NCI-H1694 treated with DMSO at 0.1 percent for 48 hours (cell line): ENCODE measurements at regions not wholly inside any gene's neighbourhood (a gene's known extent, or its start where the extent isn't known, plus 50 kb on each side); places are given as distances from the start of the nearest gene placed in this dataset.
"Not testable (repeated sequence)": the region's sequence is repeated elsewhere in the genome, so short reads cannot be mapped to it uniquely, and the experiment has no call there.

Experiments
- DNase-seq: peaks from one replicate; lab custom pipeline; 2025; lab: John Stamatoyannopoulos, UW

DNA sequence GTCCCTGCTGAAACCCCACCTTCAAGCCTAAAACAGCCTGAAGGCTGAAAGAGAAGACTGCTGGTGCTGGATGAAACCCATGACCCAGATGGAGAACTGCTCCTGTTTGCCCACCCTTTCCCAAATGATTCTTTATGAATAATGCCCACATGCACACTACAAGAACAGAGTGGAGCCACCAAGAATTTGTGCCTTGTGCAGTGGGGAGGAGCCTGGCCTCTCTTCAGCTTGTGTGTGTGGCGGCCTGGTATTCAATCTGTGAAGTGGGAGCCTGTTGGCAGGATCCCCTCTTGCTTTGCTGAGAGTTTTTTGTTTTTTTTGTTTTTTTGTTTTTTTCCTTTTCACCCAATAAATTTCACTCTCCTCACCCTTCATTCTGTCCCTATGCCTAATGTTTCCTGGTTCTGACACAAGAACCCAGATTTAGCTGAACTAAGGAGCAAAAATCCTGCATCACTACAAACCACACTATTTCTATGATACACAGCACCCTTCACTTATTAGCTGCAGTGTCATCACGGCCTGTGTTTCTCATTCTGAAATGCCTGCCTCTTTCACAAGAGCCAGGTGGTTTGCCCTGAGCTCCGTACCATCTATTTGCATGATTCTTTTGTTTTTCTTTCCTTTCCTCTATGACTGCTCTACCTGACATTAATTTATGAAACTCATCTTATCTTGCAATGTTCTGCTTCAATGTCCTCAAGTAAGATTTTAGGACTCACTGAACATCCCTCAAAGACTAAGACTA, 585.5 kb upstream of the ATXN7L3B start:
- no peak for DNase-seq

DNA sequence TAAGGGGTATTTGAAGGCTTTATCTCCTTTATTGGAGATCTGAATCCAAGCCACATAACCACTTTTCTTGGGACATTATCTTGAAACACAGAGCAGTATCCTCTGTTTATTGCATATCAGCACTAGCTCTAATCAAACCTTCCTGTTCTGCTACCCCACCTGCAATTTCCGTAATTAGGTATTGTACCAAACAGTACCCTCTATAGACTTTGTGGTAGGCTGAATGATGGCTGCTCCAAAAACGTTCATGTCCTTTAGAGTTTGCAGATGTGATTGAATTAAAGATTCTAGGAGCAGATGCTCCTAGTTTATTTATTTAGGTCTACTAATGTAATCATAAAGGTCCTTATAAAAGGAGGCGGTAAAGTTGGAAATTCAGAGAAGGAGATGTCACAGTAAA, 573.0 kb upstream of the ATXN7L3B start:
- DNase-seq, result no peak

DNA sequence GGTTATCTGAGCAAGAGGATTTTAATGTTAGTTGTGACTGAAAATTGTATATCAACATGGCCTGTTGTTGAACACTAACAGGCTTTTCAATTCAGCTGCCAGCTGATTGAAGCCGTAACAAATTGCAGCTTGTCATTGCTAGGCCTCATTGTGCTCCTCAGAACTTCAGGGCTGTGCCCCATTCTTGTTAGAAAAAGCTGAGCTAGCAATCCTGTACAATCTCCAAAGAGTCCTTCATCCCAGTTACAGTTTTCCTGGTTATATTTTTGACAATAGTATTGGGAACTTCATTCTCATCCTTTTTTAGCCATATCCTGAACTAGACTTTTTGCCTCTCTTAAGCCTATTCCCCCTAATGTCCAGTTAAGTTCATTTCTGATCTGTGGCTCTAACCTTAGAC, 564.1 kb upstream of the ATXN7L3B start:
- DNase-seq, result no peak

DNA sequence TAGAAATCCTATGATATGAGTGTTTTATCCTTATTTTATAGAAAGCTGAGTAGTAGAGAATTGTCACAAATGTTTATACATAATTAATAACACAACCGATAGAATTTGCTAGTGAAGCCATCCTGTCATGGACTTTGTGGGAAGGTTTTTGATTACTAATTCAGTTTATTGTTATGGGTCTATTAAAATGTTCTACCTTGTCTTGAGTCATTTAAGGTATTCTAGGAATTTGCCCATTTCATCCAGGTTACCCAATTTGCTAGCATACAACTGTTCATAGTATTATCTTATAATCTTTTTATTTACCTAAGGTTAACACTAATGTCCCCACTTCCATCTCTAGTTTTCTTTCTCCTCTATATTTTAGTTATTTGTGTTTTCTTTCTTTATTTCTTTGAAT, 553.1 kb upstream of the ATXN7L3B start:
- DNase-seq, result no peak

DNA sequence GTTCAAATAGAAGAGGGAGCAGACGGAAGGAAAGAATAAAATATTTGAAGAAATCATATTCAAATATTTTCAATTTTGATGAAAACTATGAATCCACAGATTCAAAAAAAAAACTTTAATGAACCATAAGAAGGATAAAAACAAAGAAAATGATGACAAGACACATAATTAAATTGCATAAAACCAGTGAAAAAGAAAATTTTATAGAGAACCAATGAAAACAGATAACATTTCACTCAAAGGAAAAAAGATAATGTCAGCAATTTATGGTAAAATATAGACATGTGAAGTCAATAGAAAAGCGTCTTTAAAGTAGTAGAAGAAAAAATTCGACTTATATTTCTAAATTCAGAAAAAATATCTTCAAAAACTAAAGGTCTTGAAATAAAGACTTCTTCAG, 546.5 kb upstream of the ATXN7L3B start:
- no peak for DNase-seq

DNA sequence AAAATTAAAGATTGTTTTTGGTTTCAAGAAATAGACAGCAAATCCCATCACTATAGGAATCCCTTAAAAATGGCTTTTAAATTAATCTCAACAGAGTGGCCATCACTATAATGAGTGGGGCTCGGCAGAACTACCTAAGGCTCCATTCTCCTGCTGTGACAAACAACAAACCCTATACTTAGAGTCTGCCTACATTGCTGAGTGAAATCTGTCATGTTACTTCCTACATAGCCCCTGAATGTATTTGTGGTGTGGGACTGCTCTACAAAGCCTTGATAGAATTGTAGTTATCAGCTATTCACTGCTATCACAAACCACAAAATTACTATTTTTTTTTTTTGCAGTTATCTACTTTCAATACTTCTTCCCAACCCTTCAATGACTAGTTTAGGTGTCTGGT, 538.7 kb upstream of the ATXN7L3B start:
- DNase-seq, result no peak

DNA sequence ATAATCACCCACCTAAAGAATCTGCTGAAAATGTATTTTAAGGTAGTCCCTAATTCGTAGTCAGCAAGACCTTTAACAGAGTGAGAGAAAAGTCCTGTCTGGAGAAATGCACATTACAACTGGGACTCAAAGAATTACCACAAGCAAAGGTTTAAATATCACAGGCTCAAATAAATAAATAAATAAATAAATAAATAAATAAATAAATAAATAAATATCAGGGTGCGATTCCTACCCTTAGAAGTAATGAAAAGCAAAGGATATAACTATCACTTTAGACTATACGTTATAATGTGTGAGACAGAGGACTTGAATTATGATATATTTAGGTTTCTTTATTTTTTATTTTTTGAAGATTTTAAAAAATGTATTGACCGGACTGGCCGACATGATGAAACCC, 522.5 kb upstream of the ATXN7L3B start:
- DNase-seq, result no peak

DNA sequence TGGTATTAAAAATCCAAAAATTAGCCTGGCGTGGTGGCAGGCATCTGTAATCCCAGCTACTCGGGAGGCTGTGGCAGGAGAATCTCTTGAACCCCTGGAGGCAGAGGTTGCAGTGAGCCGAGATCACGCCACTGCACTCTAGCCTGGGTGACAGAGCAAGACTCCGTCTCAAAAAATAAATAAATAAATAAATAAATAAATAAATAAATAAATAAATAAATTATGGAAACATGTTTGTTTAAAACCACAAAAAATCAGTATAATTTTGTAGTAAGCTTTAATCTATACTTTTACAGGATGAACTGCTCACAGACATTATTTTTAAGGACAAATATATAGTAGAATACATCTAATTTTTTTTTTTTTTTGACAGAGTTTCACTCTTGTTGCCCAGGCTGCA, 521.3 kb upstream of the ATXN7L3B start:
- not testable (repeated sequence) for DNase-seq

DNA sequence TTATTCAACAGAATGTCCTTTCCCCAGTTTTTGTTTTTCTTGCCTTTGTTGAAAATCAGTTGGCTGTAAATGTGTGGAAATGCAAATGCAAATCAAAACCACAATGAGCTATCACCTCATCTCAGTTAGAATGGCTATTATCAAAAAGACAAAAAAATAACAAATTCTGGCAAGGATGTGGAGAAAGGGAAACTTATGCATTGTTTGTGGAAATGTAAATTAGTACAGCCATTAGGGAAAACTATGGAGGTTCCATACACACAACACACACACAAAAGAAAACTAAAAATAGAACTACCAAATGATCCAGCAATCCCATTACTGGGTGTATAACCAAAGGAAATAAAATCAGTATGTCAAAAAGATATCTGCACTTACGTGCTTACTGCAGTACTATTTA, 518.8 kb upstream of the ATXN7L3B start:
- no peak for DNase-seq

DNA sequence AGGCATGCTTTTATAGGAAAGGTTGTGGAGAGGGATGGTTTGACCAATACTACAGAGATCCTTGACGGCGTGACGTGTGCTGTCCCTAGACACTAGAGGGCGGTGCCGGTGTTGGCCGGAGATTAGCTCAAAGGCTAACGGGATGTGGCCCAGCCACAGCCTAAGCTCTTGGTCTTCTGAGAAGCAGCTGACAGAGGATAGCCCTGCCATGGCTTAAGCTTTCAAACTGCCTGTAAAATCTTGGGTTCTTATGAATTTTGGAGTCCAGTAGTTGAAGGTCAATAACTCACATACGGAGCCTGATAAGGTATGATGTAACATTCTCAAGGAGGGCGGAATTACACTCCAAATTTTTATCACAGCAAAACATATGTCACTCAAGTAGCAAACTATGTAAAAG, 515.7 kb upstream of the ATXN7L3B start:
- DNase-seq, result peak; percentile 1

DNA sequence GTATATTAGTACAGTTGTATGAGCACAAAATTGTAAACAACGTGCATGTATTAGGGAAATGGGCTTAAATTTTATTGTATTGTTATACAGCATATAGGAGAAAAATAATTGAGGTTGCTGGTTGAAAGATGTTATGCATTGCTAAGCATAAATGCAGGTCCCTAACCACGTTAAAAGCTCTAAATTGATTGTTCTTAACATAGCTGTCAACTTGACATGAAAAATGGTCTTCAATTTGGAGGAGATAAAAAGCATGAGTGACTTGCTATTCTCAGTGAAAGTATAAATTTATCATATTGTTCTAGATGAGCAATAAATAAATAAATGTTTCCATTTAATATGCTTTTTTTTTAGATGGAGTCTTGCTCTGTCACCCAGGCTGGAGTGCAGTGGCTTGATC, 506.6 kb upstream of the ATXN7L3B start:
- DNase-seq, result no peak

DNA sequence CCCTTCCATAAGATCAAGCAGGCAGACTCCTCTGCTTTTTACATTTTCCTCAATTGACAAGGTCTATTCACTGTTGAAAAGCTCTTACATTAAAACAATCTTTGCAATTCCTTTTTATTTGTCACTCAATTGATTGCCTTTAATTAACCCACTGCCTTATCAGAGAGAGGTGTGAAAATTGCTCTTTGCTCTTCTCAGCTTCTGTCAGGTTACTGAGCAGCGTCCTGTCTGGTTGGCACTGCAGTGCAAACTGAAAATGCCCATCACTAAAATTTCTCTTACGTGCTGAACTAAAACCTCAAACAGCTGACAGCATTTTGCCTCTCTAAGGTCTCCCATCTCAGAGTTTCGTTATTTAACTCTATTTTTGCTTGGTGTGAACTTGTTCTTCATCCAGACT, 504.1 kb upstream of the ATXN7L3B start:
- no peak for DNase-seq

DNA sequence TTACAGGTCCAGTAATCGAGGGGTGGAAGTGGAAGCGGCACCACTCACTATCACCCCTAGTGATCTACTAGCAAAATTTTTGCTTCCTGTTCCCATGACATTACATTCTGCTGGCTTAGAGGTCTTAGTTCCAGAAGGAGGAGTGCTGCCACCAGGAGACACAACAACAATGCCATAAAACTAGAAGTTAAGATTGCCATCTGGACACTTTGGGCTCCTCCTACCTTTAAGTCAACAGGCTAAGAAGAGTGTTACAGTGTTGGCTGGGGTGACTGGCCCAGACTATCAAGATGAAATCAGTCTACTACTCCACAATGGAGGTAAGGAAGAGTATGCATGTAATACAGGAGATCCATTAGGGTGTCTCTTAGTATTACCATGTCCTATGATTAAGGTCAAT, 498.5 kb upstream of the ATXN7L3B start:
- DNase-seq, result not testable (repeated sequence)

DNA sequence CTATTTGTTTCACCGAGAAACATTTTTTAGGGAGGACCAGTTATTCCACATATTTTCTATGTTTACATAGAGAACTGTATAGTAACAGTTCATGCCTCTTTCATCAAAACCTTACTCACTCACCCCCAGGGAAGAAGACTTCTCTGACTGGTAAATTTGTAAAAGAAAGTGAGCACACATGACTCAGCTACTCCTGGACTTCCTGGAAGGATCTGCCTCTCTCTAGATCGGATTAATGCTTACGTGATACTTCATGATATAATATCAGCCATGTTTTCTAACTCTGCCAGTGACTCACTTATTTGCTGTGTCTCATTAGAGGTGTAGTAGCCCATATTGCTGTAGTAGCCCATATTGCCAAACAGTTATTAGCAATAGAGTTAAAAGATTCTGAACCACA, 494.3 kb upstream of the ATXN7L3B start:
- no peak for DNase-seq

DNA sequence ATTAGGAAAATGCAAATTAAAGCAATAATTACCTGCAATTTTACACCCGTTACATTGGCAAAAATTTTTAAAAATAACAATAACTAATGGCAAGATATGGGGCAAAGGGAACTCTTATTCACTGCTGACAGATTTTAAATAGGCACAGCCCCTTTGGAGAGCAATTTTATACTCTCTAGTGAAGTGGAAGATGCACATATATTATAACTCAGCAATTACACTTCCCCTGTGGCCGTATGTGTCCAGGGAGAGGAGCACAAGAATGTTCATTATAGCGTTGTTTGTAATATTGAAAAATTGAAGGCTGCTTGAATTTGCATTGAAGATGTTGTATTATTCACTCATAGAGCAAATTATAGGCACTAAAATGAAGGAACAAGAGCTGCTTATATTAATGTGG, 488.3 kb upstream of the ATXN7L3B start:
- DNase-seq, result no peak

DNA sequence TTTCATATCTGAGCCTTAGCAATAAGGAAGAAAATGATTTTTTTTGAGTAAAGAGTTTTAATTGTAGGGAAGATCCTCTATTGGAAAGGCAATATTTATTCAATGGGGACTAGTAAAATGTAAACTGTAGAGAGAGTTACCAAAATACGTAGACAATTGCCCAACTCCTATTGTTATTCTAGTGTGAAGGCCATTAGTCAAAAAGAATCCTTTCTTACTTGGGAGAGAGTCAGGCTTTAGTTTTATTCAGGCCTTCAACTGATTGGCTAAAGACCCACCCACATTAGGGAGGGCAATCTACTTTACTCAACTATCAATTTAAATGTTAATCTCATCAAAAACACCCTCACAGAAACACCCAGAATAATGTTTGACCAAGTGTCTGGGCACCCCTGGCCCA, 485.8 kb upstream of the ATXN7L3B start:
- no peak for DNase-seq

DNA sequence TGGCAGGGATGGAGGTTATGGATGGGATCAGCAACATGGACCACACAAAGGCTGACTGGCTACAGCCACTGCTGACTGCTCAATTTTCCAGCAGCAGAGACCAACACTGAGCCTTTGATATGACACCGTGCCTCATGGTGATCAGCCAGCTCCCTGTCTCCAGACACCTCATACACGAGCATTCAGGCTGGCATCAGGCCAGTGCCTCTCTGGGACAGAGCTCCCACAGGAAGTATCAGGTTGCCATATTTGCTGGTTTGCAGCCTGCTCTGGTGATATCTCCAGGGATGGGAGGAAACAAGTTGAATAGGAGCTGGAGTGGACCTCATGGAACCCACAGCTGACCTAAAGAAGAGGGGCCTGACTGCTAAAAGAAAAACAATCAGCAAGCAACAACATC, 471.2 kb upstream of the ATXN7L3B start:
- no peak for DNase-seq

DNA sequence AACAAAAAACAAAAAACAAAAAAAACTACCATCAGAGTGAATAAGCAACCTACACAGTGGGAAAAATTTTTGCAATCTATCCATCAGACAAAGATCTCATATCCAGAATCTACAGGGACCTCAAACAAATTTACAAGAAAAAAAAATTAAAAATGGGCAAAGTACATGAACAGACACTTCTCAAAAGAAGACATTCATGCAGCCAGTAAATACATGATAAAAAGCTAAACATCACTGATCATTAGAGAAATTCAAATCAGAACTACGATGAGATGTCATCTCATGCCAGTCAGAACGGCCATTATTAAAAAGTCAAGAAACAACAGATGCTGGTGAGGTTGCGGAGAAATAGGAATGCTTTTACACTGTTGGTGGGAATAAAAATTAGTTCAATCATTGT, 466.5 kb upstream of the ATXN7L3B start:
- no peak for DNase-seq

DNA sequence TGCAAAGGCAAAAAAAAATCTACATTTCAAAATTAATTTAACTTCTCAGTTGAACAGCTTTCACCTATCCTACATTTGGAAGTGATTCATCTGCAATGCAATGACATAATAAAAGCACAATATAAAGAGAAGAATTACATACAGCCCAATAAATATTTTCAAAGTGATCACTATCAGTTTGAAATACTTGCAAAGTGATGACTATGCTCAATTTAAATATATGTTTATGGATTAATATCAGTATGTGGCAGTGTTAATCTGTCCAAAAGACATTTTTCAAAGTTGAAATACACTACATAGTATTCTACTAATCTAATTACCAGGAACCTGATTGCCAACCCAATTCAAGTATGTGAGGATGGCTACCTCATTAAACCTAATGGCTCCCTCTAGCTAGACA, 460.7 kb upstream of the ATXN7L3B start:
- DNase-seq, result no peak

DNA sequence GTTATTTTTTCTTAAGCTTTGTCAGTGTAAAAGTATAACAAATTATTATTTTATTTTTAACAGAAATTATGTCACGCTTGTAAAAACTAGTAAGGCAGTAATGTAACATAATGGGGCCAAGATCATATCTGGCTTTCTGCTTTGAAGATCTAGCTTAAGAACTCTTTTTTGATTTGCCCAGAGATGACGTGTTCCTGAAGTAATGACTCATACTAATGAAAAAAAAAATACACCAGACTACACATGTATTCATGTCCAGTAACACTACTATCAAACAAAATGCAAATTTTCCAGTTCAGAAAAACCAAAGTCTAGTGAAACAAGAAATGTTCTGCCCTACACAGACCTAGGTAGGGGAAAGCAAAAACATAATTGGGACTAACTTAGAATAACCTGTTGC, 432.2 kb upstream of the ATXN7L3B start:
- DNase-seq, result no peak

DNA sequence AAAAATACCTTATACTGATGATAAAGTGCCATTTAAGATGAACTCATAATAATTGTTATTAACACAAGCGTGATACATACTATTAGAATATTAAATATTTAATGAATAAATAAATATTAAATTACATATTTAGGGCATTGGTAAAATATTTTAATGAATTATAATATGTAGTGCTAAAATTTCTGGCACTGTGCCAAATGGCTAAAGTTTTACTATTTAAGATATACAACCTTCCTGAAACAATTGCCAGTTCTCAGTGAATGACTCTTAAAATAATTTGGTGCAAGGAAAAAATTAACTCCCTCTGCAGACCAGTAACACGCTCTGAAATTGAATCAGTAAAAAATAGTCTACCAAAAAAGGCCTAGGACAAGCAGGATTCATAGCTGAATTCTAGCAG, 428.9 kb upstream of the ATXN7L3B start:
- no peak for DNase-seq

DNA sequence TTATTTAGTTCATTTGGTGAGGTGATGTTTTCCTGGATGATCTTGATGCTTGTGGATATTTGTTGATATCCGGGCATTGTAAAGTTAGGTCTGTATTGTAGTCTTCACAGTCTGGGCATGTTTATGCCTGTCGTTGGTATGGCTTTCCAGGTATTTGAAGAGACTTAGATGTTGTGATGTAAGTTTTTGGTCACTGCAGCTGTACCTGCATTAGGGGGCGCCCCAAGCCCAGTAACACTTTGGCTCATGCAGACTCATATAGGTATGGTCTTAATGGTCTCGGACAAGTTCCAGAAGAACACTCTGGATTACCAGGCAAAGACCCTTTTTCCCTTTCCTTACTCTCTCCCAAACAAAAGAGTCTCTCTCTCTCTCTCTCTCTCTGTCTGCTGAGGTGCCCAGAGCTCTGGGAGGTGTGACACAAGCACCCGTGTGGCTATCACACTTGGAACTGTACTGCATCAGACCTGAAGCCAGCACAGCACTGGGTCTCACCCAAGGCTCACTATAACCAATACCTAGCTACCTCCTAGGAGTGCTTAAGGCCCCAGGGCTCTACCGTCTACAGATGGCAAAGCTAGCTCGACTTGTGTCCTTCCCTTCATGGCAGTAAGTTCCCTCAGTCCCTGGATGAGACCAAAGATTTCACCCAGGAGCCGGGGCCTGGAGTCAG, 425.8 kb upstream of the ATXN7L3B start:
- DNase-seq, result peak; percentile 8

DNA sequence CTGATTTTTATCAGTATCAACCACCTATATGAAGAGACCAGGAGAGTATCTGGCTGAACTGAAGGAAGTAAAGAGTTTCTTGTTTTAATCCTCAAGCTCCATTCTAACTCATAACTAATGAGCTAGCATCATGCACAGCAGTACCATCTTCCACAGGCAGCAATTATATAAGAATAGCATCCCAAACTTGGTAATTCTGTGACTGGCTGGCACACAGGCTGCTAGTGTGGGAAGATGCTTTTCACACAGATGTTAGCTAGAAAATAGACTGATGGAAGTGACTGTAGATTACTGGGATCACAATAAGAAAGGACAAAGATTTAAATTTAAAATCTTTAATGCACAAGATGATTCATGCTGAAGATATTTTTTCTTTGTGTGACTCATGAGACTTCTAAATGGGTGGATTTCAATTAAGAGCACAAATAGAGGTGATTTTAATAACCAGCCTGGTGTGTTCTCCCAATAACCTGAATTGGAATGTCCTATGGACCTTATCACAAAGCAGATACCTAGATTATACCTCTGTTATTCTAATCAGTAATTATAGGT, 417.7 kb upstream of the ATXN7L3B start:
- no peak for DNase-seq

DNA sequence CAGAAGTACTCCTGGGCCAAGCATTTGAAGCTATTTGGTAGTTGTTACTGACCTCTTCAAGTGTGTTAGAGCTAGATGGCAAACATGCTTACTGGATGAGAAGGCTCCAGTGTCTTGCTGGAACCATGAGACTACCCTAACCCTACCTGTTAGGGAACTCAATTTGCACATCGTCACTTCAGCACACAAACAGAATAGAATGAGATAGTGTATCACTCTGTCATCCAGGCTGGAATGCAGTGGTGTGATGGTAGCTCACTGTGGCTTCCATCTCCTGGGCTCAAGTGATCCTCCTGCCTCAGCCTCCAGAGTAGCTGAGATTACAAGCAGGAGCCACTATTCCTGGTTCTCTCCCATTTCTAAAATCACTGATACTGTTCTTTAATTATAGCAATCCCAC, 417.0 kb upstream of the ATXN7L3B start:
- no peak for DNase-seq
